PC-9 (cell line): ENCODE measurements at regions not wholly inside any gene's neighbourhood (a gene's known extent, or its start where the extent isn't known, plus 50 kb on each side); places are given as distances from the start of the nearest gene placed in this dataset.

ENCODE experiments used
- BruUV-seq: library from RNA; stranded (reverse); fragments of 400-500 nt; replicated peaks from 2 replicates; lab custom pipeline; 2021; lab: Mats Ljungman, UMichigan
- CTCF ChIA-PET: fragments of 300-600 bp; sonication (Branson Sonifier 250); formaldehyde crosslinking; loops from one replicate; lab custom pipeline; 2022; ENCODE audit warnings: antibody characterized with exemption; lab: Charles Lee
- POLR2A ChIA-PET: fragments of 300-600 bp; sonication (Branson Sonifier 250); formaldehyde crosslinking; loops from one replicate; lab custom pipeline; 2022; ENCODE audit warnings: antibody characterized with exemption; ENCODE audit not compliant: unreplicated experiment; lab: Charles Lee
- DNase-seq, 2 experiments: peaks; one replicate each; pipeline versions ENCODE4 v3.0.0 to v3.0.0-alpha.2; 2015 to 2022; ENCODE audit warnings: mixed read lengths in 1 of 2
- H2AFZ ChIP-seq: fragments of 200-600 bp; sonication (generic); 2 replicates; pipeline ENCODE4 v1.8.1; 2017; ENCODE audit warnings: antibody characterized with exemption
- H3F3A ChIP-seq: fragments of 200-600 bp; sonication (generic); 2 replicates; pipeline ENCODE4 v1.8.1; 2017; ENCODE audit warnings: antibody characterized with exemption, mild to moderate bottlenecking, low read depth; ENCODE audit not compliant: insufficient read depth
- H3K27ac ChIP-seq: fragments of 200-600 bp; sonication (generic); 2 replicates; pipeline ENCODE4 v1.6.1; 2016; ENCODE audit warnings: mixed run types
- H3K27me3 ChIP-seq: fragments of 200-600 bp; sonication (generic); 2 replicates; pipeline ENCODE4 v1.6.1; 2016; ENCODE audit warnings: low read depth, mixed run types; ENCODE audit not compliant: insufficient read depth
- H3K36me3 ChIP-seq: fragments of 200-600 bp; sonication (generic); 2 replicates; pipeline ENCODE4 v1.6.1; 2016; ENCODE audit warnings: low read depth, mixed run types
- H3K4me1 ChIP-seq: fragments of 200-600 bp; sonication (generic); replicated peaks from 2 replicates; pipeline ENCODE4 v1.6.1; 2016; ENCODE audit warnings: mixed run types; ENCODE audit not compliant: insufficient read depth
- H3K4me2 ChIP-seq: fragments of 200-600 bp; sonication (generic); 2 replicates; pipeline ENCODE4 v1.6.1; 2017; ENCODE audit warnings: mixed run types
- H3K4me3 ChIP-seq: fragments of 200-600 bp; sonication (generic); 2 replicates; pipeline ENCODE4 v1.6.1; 2016; ENCODE audit warnings: mixed run types
- H3K79me2 ChIP-seq: fragments of 200-600 bp; sonication (generic); 2 replicates; pipeline ENCODE4 v1.6.1; 2017; ENCODE audit warnings: low read depth, mixed run types
- H3K9me2 ChIP-seq: fragments of 200-600 bp; sonication (generic); 2 replicates; pipeline ENCODE4 v1.8.1; 2017; ENCODE audit warnings: mild to moderate bottlenecking; ENCODE audit not compliant: insufficient read depth
- H3K9me3 ChIP-seq: fragments of 200-600 bp; sonication (generic); 2 replicates; pipeline ENCODE4 v1.8.1; 2016; ENCODE audit warnings: low read depth; ENCODE audit not compliant: insufficient read depth
- H4K20me1 ChIP-seq: fragments of 200-600 bp; sonication (generic); 2 replicates; pipeline ENCODE4 v1.8.1; 2017; ENCODE audit not compliant: insufficient read depth
- CTCF ChIP-seq: fragments of 200-600 bp; sonication (generic); conservative IDR thresholded peaks from 2 replicates; pipeline ENCODE4 v1.6.1; 2017; ENCODE audit warnings: mixed run types, antibody characterized with exemption, mild to moderate bottlenecking, moderate library complexity
- EZH2 ChIP-seq: fragments of 200-600 bp; sonication (generic); IDR thresholded peaks from 2 replicates; pipeline ENCODE4 v1.8.0; 2017; ENCODE audit warnings: antibody characterized with exemption, low read depth
- intact Hi-C: fragments of 100-400 bp; cut with micrococcal nuclease; formaldehyde crosslinking; loops from one replicate; pipeline ENCODE4 v1.10.0; 2022; ENCODE audit not compliant: unreplicated experiment

DNA sequence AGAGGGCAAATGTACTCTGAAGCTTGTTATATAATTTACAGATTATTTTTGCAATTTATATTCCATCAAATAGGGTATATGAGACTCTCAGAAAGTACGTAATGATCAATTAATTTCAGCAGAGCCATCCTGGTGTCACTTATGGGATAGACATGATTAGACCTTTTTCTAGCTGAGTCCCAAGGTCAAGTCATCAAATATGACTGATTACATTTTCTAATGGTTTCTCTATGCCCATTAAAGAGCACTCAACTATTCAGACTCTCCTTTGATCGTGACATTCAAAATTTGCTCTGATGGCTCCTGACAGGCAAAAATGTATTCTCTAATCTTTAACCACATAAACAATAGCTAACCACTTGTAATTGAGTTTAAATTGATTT, 469.2 kb downstream of the COG6 start:
- Histone ChIP-seq H3K4me1 (no peaks in the 10 kb centered on the region), H3K4me3 (no peak overlapping the region), H4K20me1 (no peaks in the 10 kb centered on the region), H3K36me3 (no peaks in the 10 kb centered on the region), H3F3A (no peaks in the 10 kb centered on the region), H2AFZ (no peak overlapping the region), H3K27ac (no peak overlapping the region), H3K9me2 (no peaks in the 10 kb centered on the region), H3K79me2 (no peaks in the 10 kb centered on the region), H3K4me2 (no peak overlapping the region), H3K27me3 (no peaks in the 10 kb centered on the region), H3K9me3 (no peaks in the 10 kb centered on the region)
- CTCF ChIA-PET, result no interaction called here
- no peak for DNase-seq
- TF ChIP-seq EZH2 (no peak), CTCF (no peak)
- POLR2A ChIA-PET, result no interaction called here
- intact Hi-C loops, result no loop called here
- no TSS peak for BruUV-seq

DNA sequence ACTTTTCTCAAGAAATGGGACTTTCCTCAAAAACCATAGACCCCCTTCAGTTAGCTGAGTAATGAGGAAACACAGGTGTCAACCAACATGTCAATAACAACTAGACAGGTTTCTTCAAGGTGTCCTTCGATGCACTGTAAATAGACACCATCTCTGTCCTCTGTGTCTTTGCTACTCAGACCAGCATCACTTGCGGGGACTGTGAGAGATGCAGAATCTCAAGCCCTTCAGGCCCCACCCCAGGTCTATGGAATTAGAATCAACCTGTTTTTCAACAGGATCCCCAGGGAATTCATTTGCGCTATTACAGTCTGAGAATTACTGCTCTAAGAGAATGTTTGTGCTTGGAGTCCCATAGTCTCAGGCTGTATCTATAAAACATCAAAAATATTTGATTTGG, 469.9 kb downstream of the COG6 start:
- no peak overlapping the region for H3K4me3 ChIP-seq
- CTCF ChIA-PET, result interaction anchor here (0.7 kb wide), 1 partner anchor 1095 kb away, joined by 8 read pairs; no protein-coding TSS in a partner anchor
- H3K9me2 ChIP-seq, result no peaks in the 10 kb centered on the region
- BruUV-seq, result no TSS peak
- no peaks in the 10 kb centered on the region for H3K9me3 ChIP-seq
- H3K36me3 ChIP-seq, result no peaks in the 10 kb centered on the region
- no peak overlapping the region for H2AFZ ChIP-seq
- H3K79me2 ChIP-seq, result no peaks in the 10 kb centered on the region
- no peak for TF ChIP-seq CTCF
- TF ChIP-seq EZH2, result no peak
- H3K4me2 ChIP-seq, result no peak overlapping the region
- no peak overlapping the region for H3K27ac ChIP-seq
- no peaks in the 10 kb centered on the region for H4K20me1 ChIP-seq
- H3F3A ChIP-seq, result no peaks in the 10 kb centered on the region
- intact Hi-C loops, result no loop called here
- no peaks in the 10 kb centered on the region for H3K4me1 ChIP-seq
- POLR2A ChIA-PET, result no interaction called here
- H3K27me3 ChIP-seq, result no peaks in the 10 kb centered on the region
- DNase-seq, result no peak

DNA sequence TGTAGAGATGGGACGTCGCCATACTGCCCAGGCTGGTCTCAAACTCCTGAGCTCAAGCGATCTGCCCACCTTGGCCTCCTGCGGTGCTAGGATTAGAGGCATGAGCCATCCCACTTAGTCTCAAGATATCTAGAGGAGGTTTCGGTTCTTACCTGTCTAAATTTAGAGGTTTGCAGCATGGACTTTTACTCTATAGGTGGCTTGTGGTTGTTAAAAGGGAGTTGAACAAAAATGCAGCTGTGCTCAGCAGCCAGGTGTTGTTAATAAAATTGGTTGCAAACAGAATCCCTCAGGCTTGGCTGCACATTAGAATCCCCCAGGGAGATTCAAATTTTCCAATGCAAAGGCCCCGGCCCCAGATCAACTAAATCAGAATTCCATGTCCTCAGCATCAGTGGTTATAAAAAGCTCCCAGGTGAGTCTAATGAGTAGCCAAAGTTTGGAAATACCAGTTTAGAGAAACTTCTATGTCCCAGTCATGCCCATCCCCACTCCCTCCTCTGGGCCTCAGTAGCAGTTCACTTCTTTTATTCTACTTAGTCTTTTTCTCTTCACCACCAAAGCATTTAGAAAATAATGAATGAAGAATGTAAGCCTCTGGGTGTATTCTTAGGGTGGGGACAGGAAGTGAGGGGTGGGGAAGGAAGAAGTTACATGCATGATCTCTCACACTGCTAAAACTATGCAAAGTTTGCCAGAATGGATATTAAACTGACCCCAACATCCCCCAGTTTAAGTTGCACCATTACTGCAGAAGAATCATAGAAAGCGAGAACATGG, 471.0 kb downstream of the COG6 start:
- no peaks in the 10 kb centered on the region for H3K36me3 ChIP-seq
- no peak overlapping the region for H3K4me2 ChIP-seq
- H3K4me1 ChIP-seq, result no peaks in the 10 kb centered on the region; the same call in 1 of the 2 replicates
- H3K9me2 ChIP-seq, result no peaks in the 10 kb centered on the region
- ChIA-PET CTCF (no interaction called here), POLR2A (interaction anchor here (0.6 kb wide), 1 partner anchor 546 kb away, joined by 3 read pairs; no protein-coding TSS in a partner anchor)
- no peaks in the 10 kb centered on the region for H4K20me1 ChIP-seq
- TF ChIP-seq EZH2, result no peak
- TF ChIP-seq CTCF, result no peak
- no peak for DNase-seq
- H3K79me2 ChIP-seq, result no peaks in the 10 kb centered on the region
- no peaks in the 10 kb centered on the region for H3K27me3 ChIP-seq
- BruUV-seq, result no TSS peak
- no peaks in the 10 kb centered on the region for H3K9me3 ChIP-seq
- no peaks in the 10 kb centered on the region for H3F3A ChIP-seq
- intact Hi-C loops, result no loop called here
- no peak overlapping the region for H3K27ac ChIP-seq
- no peak overlapping the region for H3K4me3 ChIP-seq
- H2AFZ ChIP-seq, result no peak overlapping the region
